K562 (cell line): ENCODE measurements at regions not wholly inside any gene's neighbourhood (a gene's known extent, or its start where the extent isn't known, plus 50 kb on each side); places are given as distances from the start of the nearest gene placed in this dataset.
A peak's percentile ranks its signal among the peaks of the same experiment; 100 is the strongest.

Experiments used
- ATAC-seq: fragments of 200-7000 bp; cut with Tn5 transposase; 3 replicates; pipeline ENCODE4 v1.9.1; 2020; ENCODE audit warnings: moderate library complexity
- BruUV-seq: library from RNA; stranded (reverse); fragments of 400-500 nt; replicated peaks from 2 replicates; lab custom pipeline; 2021; lab: Mats Ljungman, UMichigan
- CTCF ChIA-PET: fragments of 300-600 bp; formaldehyde crosslinking; extraction: SDS; loops from one replicate; lab custom pipeline; 2021; ENCODE audit warnings: low intra/inter-chr PET ratio; lab: Yijun Ruan, JAX
- POLR2A ChIA-PET: fragments of 300-600, 350-650 bp; sonication (Branson Sonifier 250); formaldehyde crosslinking; extraction: SDS; loops from one replicate; lab custom pipeline; 2021; ENCODE audit warnings: antibody characterized with exemption, inconsistent platforms; lab: Yijun Ruan, JAX
- DNase-seq, 4 experiments: peaks; one replicate each; pipeline versions ENCODE4 v3.0.0 to v3.0.0-alpha.2; 2011 to 2018; ENCODE audit warnings: low spot score in 3 of 4, mixed read lengths in 3 of 4; ENCODE audit errors: extremely low read depth in 1 of 4
- FAIRE-seq: peaks from 2 replicates; lab custom pipeline; 2011; peaks lifted over from hg19 to GRCh38; lab: Jason Lieb, UNC
- H2AFZ ChIP-seq: 2 replicates; pipeline ENCODE4 v1.6.0; 2011; ENCODE audit warnings: low read depth, low read length, control low read depth, inconsistent platforms
- H3K27ac ChIP-seq: fragments of 200-600 bp; 3 replicates; pipeline ENCODE4 v1.8.0; 2011; ENCODE audit warnings: low read depth, mild to moderate bottlenecking, control low read depth, inconsistent platforms, low read length, moderate library complexity, mixed read lengths; ENCODE audit errors: extremely low read depth
- H3K27me3 ChIP-seq, 2 experiments: fragments of 300-600 bp in 1 of 2; 2 replicates in 1 of 2; 3 replicates in 1 of 2; pipeline versions ENCODE4 v1.6.0 to v1.8.0; 2011; ENCODE audit warnings: inconsistent platforms in 2 of 2, low read length in 2 of 2, mild to moderate bottlenecking in 1 of 2, mixed read lengths in 1 of 2, moderate library complexity in 1 of 2; ENCODE audit not compliant: control insufficient read depth in 2 of 2, insufficient read depth in 2 of 2
- H3K36me3 ChIP-seq: fragments of 300-600 bp; 3 replicates; pipeline ENCODE4 v1.8.0; 2011; ENCODE audit warnings: mild to moderate bottlenecking, low read length, inconsistent platforms; ENCODE audit not compliant: control insufficient read depth, insufficient read depth
- H3K4me1 ChIP-seq, 2 experiments: fragments of 200-600 bp in 1 of 2; replicated peaks in 1 of 2; 2 replicates in 1 of 2; 3 replicates in 1 of 2; pipeline versions ENCODE4 v1.5.1 to v1.8.0; 2011; ENCODE audit warnings: inconsistent platforms in 2 of 2, low read length in 2 of 2, mild to moderate bottlenecking in 1 of 2, mixed read lengths in 1 of 2, moderate library complexity in 1 of 2; ENCODE audit not compliant: control insufficient read depth in 2 of 2, insufficient read depth in 2 of 2
- H3K4me2 ChIP-seq: 2 replicates; pipeline ENCODE4 v1.6.1; 2011; ENCODE audit warnings: low read length, control low read depth, inconsistent platforms, mixed read lengths; ENCODE audit not compliant: insufficient read depth
- H3K4me3 ChIP-seq: fragments of 200-600 bp; sonication (generic), shearing (Covaris generic); 2 replicates; pipeline ENCODE4 v1.5.1; 2016; ENCODE audit warnings: control low read depth, inconsistent platforms
- H3K79me2 ChIP-seq: fragments of 200-600 bp; 3 replicates; pipeline ENCODE4 v1.8.0; 2011; ENCODE audit warnings: low read length, inconsistent platforms; ENCODE audit not compliant: control insufficient read depth, insufficient read depth
- H3K9ac ChIP-seq, 2 experiments: 2 replicates each; pipeline versions ENCODE4 v1.6.0 to v1.6.1; 2011; ENCODE audit warnings: low read depth in 2 of 2, low read length in 2 of 2, control low read depth in 1 of 2, inconsistent platforms in 1 of 2, mild to moderate bottlenecking in 1 of 2, mixed read lengths in 1 of 2; ENCODE audit not compliant: insufficient read depth in 1 of 2
- H3K9me1 ChIP-seq: one replicate; pipeline ENCODE4 v1.6.0; 2011; ENCODE audit warnings: inconsistent platforms, mild to moderate bottlenecking, low read length, moderate library complexity; ENCODE audit not compliant: control insufficient read depth, insufficient read depth
- H3K9me3 ChIP-seq: replicated peaks from 2 replicates; pipeline ENCODE4 v1.5.1; 2011; ENCODE audit warnings: low read depth, low read length, inconsistent platforms; ENCODE audit not compliant: control insufficient read depth, insufficient read depth
- H4K20me1 ChIP-seq: replicated peaks from 2 replicates; pipeline ENCODE4 v1.6.1; 2011; ENCODE audit warnings: low read length, inconsistent platforms, mixed read lengths; ENCODE audit not compliant: control insufficient read depth, insufficient read depth
- CBFA2T3 ChIP-seq: fragments of 450-650 bp; IDR thresholded peaks from 2 replicates; pipeline ENCODE4 v1.6.1; 2017
- CUX1 ChIP-seq: fragments of 200-800 bp; sonication (Bioruptor generic); IDR thresholded peaks from 2 replicates; pipeline ENCODE4 v1.6.1; 2016; ENCODE audit warnings: missing genetic modification characterization, missing compliant biosample characterization
- KHSRP ChIP-seq: fragments of 450-650 bp; IDR thresholded peaks from 2 replicates; pipeline ENCODE4 v1.6.1; 2017
- NCOA4 ChIP-seq: fragments of 450-650 bp; IDR thresholded peaks from 2 replicates; pipeline ENCODE4 v1.6.1; 2018; ENCODE audit warnings: mild to moderate bottlenecking; ENCODE audit not compliant: partially characterized antibody
- NFE2L1 ChIP-seq: fragments of 450-650 bp; IDR thresholded peaks from 2 replicates; pipeline ENCODE4 v1.6.1; 2016; ENCODE audit warnings: missing genetic modification characterization, low read depth, mild to moderate bottlenecking, missing compliant biosample characterization, moderate library complexity, borderline replicate concordance
- NR1H2 ChIP-seq: sonication (generic); formaldehyde crosslinking; IDR thresholded peaks from 2 replicates; pipeline ENCODE4 v1.4.0; 2020; ENCODE audit warnings: mild to moderate bottlenecking, missing genetic modification reagents
- TCF3 ChIP-seq: sonication (generic); formaldehyde crosslinking; IDR thresholded peaks from 2 replicates; pipeline ENCODE4 v1.4.0; 2020; ENCODE audit warnings: mild to moderate bottlenecking, missing genetic modification reagents
- ZNF184 ChIP-seq: sonication (generic); formaldehyde crosslinking; IDR thresholded peaks from 2 replicates; pipeline ENCODE4 v1.5.0; 2020; ENCODE audit warnings: missing genetic modification reagents
- ZNF586 ChIP-seq: fragments of 450-650 bp; formaldehyde crosslinking; conservative IDR thresholded peaks from 2 replicates; pipeline ENCODE4 v1.4.0; 2020; ENCODE audit warnings: mild to moderate bottlenecking, moderate library complexity
- WGBS: fragments of 100-300 bp; shearing (Covaris generic); methylation state at CpG from one replicate; pipeline ENCODE4 v1.1.6; 2016; ENCODE audit warnings: low coverage, mixed read lengths; ENCODE audit not compliant: insufficient coverage; ENCODE audit errors: missing lambda C conversion rate; 5-methylcytosine and 5-hydroxymethylcytosine counted together
- in situ Hi-C: fragments of 300-500 bp; cut with MboI; formaldehyde crosslinking; loops from 4 replicates; pipeline ENCODE4 v1.15.0; 2018; ENCODE audit warnings: inconsistent platforms, mixed read lengths
- intact Hi-C: fragments of 100-400 bp; cut with micrococcal nuclease; formaldehyde crosslinking; loops from 2 replicates; pipeline ENCODE4 v1.14.2; 2022
- TF ChIP-seq, protein P1 (sequence below): sonication (generic); formaldehyde crosslinking; IDR thresholded peaks from 2 replicates; pipeline ENCODE4 v1.8.1; 2023; ENCODE audit warnings: mild to moderate bottlenecking, missing genetic modification reagents

GRCh38 chr5:5995819-5996218, 382.5 kb downstream of the MED10 start:
- H3K27ac ChIP-seq: no peak overlapping the region
- no peaks in the 10 kb centered on the region for H3K36me3 ChIP-seq
- intact Hi-C loops: no loop called here
- no peaks in the 10 kb centered on the region for H3K4me1 ChIP-seq
- H3K4me2 ChIP-seq: no peak overlapping the region
- FAIRE-seq: no peak
- no peak overlapping the region for H2AFZ ChIP-seq
- ChIA-PET CTCF (no interaction called here), POLR2A (no interaction called here)
- peak; percentile 23 for TF ChIP-seq NCOA4
- TF ChIP-seq CBFA2T3: no peak
- H3K9me3 ChIP-seq: no peaks in the 10 kb centered on the region
- no peak overlapping the region for H3K4me3 ChIP-seq
- H3K9me1 ChIP-seq: no peaks in the 10 kb centered on the region
- H3K9ac ChIP-seq: no peak overlapping the region
- in situ Hi-C loops: no loop called here
- no peaks in the 10 kb centered on the region for H3K27me3 ChIP-seq
- H3K79me2 ChIP-seq: no peaks in the 10 kb centered on the region
- H4K20me1 ChIP-seq: no peaks in the 10 kb centered on the region
- DNase-seq: no peak
- no TSS peak for BruUV-seq
- no peak for ATAC-seq

DNA sequence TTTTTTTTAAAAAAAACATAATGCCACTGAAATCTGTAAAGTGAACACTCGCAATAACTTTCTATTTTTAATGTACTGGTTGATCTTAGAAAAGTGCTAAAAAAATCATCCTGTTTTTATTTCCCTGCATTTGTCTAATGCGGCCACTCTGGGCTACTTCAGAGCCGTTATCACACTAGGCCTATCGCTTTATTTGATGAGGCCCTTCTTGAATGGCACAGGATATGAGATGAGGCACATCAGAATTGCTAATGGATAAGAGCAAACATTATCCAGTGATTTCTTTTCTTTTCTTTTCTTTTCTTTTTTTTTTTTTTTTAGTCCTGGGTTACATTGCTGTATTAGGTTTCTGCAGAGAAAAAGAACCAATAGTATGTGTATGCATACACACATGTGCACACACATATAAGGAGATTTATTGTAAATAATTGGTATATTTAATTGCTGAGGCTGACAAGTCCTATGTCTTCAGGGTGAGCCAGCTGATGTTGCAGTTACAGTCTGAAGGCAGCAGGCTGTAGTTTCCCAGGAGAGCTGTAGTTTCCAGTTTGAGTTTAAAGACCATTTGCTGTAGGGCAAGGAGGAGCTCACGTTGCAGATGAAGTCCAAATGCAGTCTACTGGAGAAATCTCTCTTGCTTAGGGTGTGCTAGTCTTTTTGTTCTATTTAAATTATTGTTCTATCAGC, 391.7 kb downstream of the MED10 start:
- ATAC-seq: no peak
- intact Hi-C loops: no loop called here
- CTCF ChIA-PET: no interaction called here
- TF ChIP-seq NR1H2 (CRISPR knock-in tag) (no peak), ZNF586 (CRISPR knock-in tag) (no peak), CUX1 (CRISPR knock-in tag) (no peak), TCF3 (CRISPR knock-in tag) (no peak), NFE2L1 (tag) (no peak), ZNF184 (CRISPR knock-in tag) (no peak), KHSRP (no peak)
- TF ChIP-seq, protein P1, sequence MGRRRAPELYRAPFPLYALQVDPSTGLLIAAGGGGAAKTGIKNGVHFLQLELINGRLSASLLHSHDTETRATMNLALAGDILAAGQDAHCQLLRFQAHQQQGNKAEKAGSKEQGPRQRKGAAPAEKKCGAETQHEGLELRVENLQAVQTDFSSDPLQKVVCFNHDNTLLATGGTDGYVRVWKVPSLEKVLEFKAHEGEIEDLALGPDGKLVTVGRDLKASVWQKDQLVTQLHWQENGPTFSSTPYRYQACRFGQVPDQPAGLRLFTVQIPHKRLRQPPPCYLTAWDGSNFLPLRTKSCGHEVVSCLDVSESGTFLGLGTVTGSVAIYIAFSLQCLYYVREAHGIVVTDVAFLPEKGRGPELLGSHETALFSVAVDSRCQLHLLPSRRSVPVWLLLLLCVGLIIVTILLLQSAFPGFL (CRISPR knock-in tag): no peak

More for the DNA sequence above, 391.7 kb downstream of the MED10 start:
- 1% methylated on average over 5 of the region's 5 CpGs for WGBS
- H3K4me2 ChIP-seq: no peak overlapping the region
- no peak overlapping the region for H3K27ac ChIP-seq
- H3K4me3 ChIP-seq: no peak overlapping the region
- POLR2A ChIA-PET: interaction anchor here (0.7 kb wide), 1 partner anchor 13 kb away, joined by 4 read pairs; no protein-coding TSS in a partner anchor
- in situ Hi-C loops: no loop called here
- no peak for FAIRE-seq
- no peaks in the 10 kb centered on the region for H3K9me3 ChIP-seq
- H4K20me1 ChIP-seq: no peaks in the 10 kb centered on the region
- no peaks in the 10 kb centered on the region for H3K4me1 ChIP-seq
- H3K27me3 ChIP-seq: no peaks in the 10 kb centered on the region; a peak in 1 of 5 replicates
- H3K36me3 ChIP-seq: no peaks in the 10 kb centered on the region
- no peaks in the 10 kb centered on the region for H3K79me2 ChIP-seq
- no peak for DNase-seq
- no peak overlapping the region for H3K9ac ChIP-seq
- BruUV-seq: no TSS peak
- H3K9me1 ChIP-seq: no peaks in the 10 kb centered on the region
- H2AFZ ChIP-seq: no peak overlapping the region
